CD14-positive monocyte (primary cell): ENCODE measurements at regions not wholly inside any gene's neighbourhood (a gene's known extent, or its start where the extent isn't known, plus 50 kb on each side); places are given as distances from the start of the nearest gene placed in this dataset.

Source experiments
- DNase-seq, 3 donors: peaks; one replicate each; pipeline ENCODE4 v3.0.0-alpha.2; 2011 to 2022
- H2AFZ ChIP-seq: 2 replicates; pipeline ENCODE4 v1.6.0; 2012; ENCODE audit warnings: mild to moderate bottlenecking, low read depth, low read length, inconsistent platforms; ENCODE audit not compliant: insufficient read depth, poor library complexity, severe bottlenecking
- H3K27ac ChIP-seq, 2 donors: 1 replicate in 1 of 2; 2 replicates in 1 of 2; pipeline ENCODE4 v1.5.1; 2012 to 2013; ENCODE audit warnings: low read length in 2 of 2, control low read depth in 1 of 2, inconsistent platforms in 1 of 2, low read depth in 1 of 2, mild to moderate bottlenecking in 1 of 2
- H3K27me3 ChIP-seq, 2 donors: one replicate each; pipeline versions ENCODE4 v1.6.0 to v1.6.1; 2011 to 2013; ENCODE audit warnings: low read length in 2 of 2; ENCODE audit not compliant: control insufficient read depth in 2 of 2, insufficient read depth in 2 of 2
- H3K36me3 ChIP-seq, 2 donors: replicated peaks in 1 of 2; 1 replicate in 1 of 2; 2 replicates in 1 of 2; pipeline versions ENCODE4 v1.5.1 to v1.6.1; 2012 to 2013; ENCODE audit warnings: low read length in 2 of 2, control low read depth in 1 of 2, inconsistent platforms in 1 of 2, mild to moderate bottlenecking in 1 of 2; ENCODE audit not compliant: insufficient read depth in 2 of 2, control insufficient read depth in 1 of 2
- H3K4me1 ChIP-seq, 2 donors: 1 replicate in 1 of 2; 2 replicates in 1 of 2; pipeline versions ENCODE4 v1.5.1 to v1.6.1; 2012 to 2013; ENCODE audit warnings: low read length in 2 of 2, control low read depth in 1 of 2, inconsistent platforms in 1 of 2, mild to moderate bottlenecking in 1 of 2, moderate library complexity in 1 of 2; ENCODE audit not compliant: insufficient read depth in 2 of 2, control insufficient read depth in 1 of 2
- H3K4me2 ChIP-seq: replicated peaks from 2 replicates; pipeline ENCODE3; 2012; ENCODE audit warnings: low read length, moderate library complexity, mild to moderate bottlenecking; ENCODE audit not compliant: poor library complexity, severe bottlenecking; ENCODE audit errors: extremely low read depth
- H3K4me3 ChIP-seq, 3 experiments: fragments of 200-600 bp in 1 of 3; sonication (generic) in 1 of 3; replicated peaks in 1 of 3; 1 replicate in 2 of 3; 2 replicates in 1 of 3; pipeline ENCODE4 v1.5.1; 2011 to 2013; ENCODE audit warnings: low read length in 3 of 3, mild to moderate bottlenecking in 3 of 3, control low read depth in 2 of 3, low read depth in 2 of 3, inconsistent platforms in 1 of 3, moderate library complexity in 1 of 3
- H3K79me2 ChIP-seq: 2 replicates; pipeline ENCODE4 v1.6.0; 2012; ENCODE audit warnings: mild to moderate bottlenecking, control low read depth, inconsistent platforms, low read length, moderate library complexity; ENCODE audit not compliant: insufficient read depth
- H3K9ac ChIP-seq: 2 replicates; pipeline ENCODE4 v1.6.0; 2017; ENCODE audit warnings: low read length, mild to moderate bottlenecking; ENCODE audit not compliant: insufficient read depth, poor library complexity, severe bottlenecking
- H3K9me3 ChIP-seq, 2 donors: replicated peaks in 1 of 2; 1 replicate in 1 of 2; 2 replicates in 1 of 2; pipeline versions ENCODE4 v1.5.1 to v1.6.1; 2012 to 2013; ENCODE audit warnings: low read length in 2 of 2, control low read depth in 1 of 2; ENCODE audit not compliant: control insufficient read depth in 1 of 2, insufficient read depth in 1 of 2
- H4K20me1 ChIP-seq: 2 replicates; pipeline ENCODE4 v1.6.0; 2012; ENCODE audit warnings: mild to moderate bottlenecking, low read length, control low read depth, moderate library complexity; ENCODE audit not compliant: insufficient read depth
- H3K27ac Mint-ChIP-seq, 7 donors: one replicate each; pipeline ENCODE4 v1.8.0; 2020; ENCODE audit warnings: mild to moderate bottlenecking in 7 of 7, mixed read lengths in 7 of 7, moderate library complexity in 6 of 7, inconsistent platforms in 2 of 7
- H3K27me3 Mint-ChIP-seq, 3 donors: one replicate each; pipeline ENCODE4 v1.8.0; 2021 to 2022; ENCODE audit warnings: low read depth in 3 of 3, mild to moderate bottlenecking in 3 of 3, mixed read lengths in 3 of 3, moderate library complexity in 3 of 3, inconsistent platforms in 1 of 3
- H3K36me3 Mint-ChIP-seq, 2 donors: one replicate each; pipeline ENCODE4 v1.8.0; 2020; ENCODE audit warnings: mixed read lengths in 2 of 2, inconsistent platforms in 1 of 2, mild to moderate bottlenecking in 1 of 2
- H3K4me1 Mint-ChIP-seq: one replicate; pipeline ENCODE4 v1.8.0; 2020; ENCODE audit warnings: mild to moderate bottlenecking, mixed read lengths
- H3K4me3 Mint-ChIP-seq, 2 donors: one replicate each; pipeline ENCODE4 v1.8.0; 2020; ENCODE audit warnings: mild to moderate bottlenecking in 2 of 2, mixed read lengths in 2 of 2, moderate library complexity in 1 of 2
- H3K9me3 Mint-ChIP-seq, 7 donors: one replicate each; pipeline ENCODE4 v1.8.0; 2020 to 2022; ENCODE audit warnings: mixed read lengths in 7 of 7, mild to moderate bottlenecking in 6 of 7, moderate library complexity in 6 of 7, inconsistent platforms in 2 of 7
- CTCF ChIP-seq: fragments of 200-600 bp; IDR thresholded peaks from one replicate; pipeline ENCODE4 v1.8.0; 2022; ENCODE audit warnings: antibody characterized with exemption, mild to moderate bottlenecking
- WGBS: methylation state at CpG from one replicate; pipeline ENCODE4 v1.1.5; 2013; ENCODE audit warnings: missing lambda C conversion rate; ENCODE audit not compliant: insufficient coverage; 5-methylcytosine and 5-hydroxymethylcytosine counted together
- intact Hi-C, 2 donors: fragments of 100-400 bp; cut with micrococcal nuclease; formaldehyde crosslinking; loops; one replicate each; pipeline versions ENCODE4 v1.15.0 to v1.15.1; 2023

- no peak for DNase-seq
- Histone ChIP-seq H3K9ac (no peak overlapping the region), H3K9me3 (no peaks in the 10 kb centered on the region), H3K27me3 (no peaks in the 10 kb centered on the region), H3K4me2 (no peak overlapping the region), H3K4me1 (peaks cover 7 to 15% of the 10 kb centered on the region in 2 donors), H3K27ac (no peak overlapping the region), H3K36me3 (no peaks in the 10 kb centered on the region), H3K79me2 (no peaks in the 10 kb centered on the region), H4K20me1 (no peaks in the 10 kb centered on the region), H3K4me3 (no peak overlapping the region), H2AFZ (no peak overlapping the region)
- Mint-ChIP-seq H3K4me1 (peaks cover 19% of the 10 kb centered on the region), H3K27me3 (peaks cover 2 to 5% (median 2%) of the 10 kb centered on the region in 3 donors), H3K9me3 (no peaks in the 10 kb centered on the region), H3K36me3 (no peaks in the 10 kb centered on the region), H3K4me3 (no peak overlapping the region), H3K27ac (peak overlapping the region in 2 of 7 donors; percentile 13 to 26)
- WGBS, result 68% methylated on average over 2 of the region's 4 CpGs
- intact Hi-C loops, result no loop called here
- no peak for TF ChIP-seq CTCF
Measured at GRCh38 chr6:26296857-26297648, 67.9 kb upstream of the BTN3A2 start.

DNA sequence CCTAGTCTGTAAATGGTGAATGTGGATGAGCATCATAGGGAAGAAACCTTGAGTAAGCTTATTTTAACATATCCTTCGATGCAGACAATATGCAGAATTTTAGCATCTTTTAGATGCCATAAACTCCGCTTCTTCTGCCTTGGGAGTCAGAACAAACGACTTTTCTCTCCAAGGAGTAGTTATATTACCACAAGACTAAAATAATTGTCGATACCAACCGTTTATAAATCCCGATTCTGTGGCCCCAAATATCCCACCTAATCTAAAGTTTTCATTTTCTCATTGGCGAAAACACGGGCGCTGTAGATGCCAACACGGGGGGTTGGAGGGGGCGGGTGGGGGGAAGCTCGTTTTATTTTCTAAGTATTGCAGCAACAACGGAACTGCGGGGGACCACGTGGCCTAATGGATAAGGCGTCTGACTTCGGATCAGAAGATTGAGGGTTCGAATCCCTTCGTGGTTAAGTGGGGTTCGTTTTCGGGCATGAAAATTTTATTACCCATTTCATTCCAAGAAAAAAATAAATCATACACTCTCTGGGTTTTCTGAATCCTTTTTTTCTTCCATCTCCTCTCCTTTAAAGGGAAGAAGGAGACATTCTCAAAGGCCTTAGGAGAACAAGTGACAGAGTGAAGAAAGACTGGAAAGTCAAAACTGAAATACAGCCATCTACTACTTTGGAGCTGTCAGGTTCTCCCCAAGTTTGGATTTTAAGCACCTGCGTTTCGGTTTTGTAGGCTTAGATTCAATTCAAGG is 65.5 kb upstream of the BTN3A2 start:
- Histone ChIP-seq H3K27me3 (no peaks in the 10 kb centered on the region), H4K20me1 (no peaks in the 10 kb centered on the region), H3K4me1 (peaks cover 17 to 27% of the 10 kb centered on the region in 2 donors), H3K9me3 (no peaks in the 10 kb centered on the region), H3K36me3 (no peaks in the 10 kb centered on the region), H3K4me3 (no peak overlapping the region), H3K9ac (no peak overlapping the region), H3K79me2 (no peaks in the 10 kb centered on the region), H3K27ac (no peak overlapping the region), H2AFZ (no peak overlapping the region), H3K4me2 (no peak overlapping the region)
- no peaks in the 10 kb centered on the region for H3K36me3 Mint-ChIP-seq
- H3K4me1 Mint-ChIP-seq, result peaks cover 25% of the 10 kb centered on the region
- peaks cover 0 to 1% (median 0%) of the 10 kb centered on the region in 7 donors for H3K9me3 Mint-ChIP-seq
- TF ChIP-seq CTCF, result no peak
- 75% methylated on average over 5 of the region's 23 CpGs for WGBS
- peaks cover under 1 to 2% (median 1%) of the 10 kb centered on the region in 3 donors for H3K27me3 Mint-ChIP-seq
- no peak overlapping the region for H3K4me3 Mint-ChIP-seq
- DNase-seq, result no peak
- intact Hi-C loops, result no loop called here
- no peak overlapping the region for H3K27ac Mint-ChIP-seq
